ENCODE measurements at regions not wholly inside any gene's neighbourhood (a gene's known extent, or its start where the extent isn't known, plus 50 kb on each side); places are given as distances from the start of the nearest gene placed in this dataset.
"Not testable (repeated sequence)": the region's sequence is repeated elsewhere in the genome, so short reads cannot be mapped to it uniquely, and the experiment has no call there.

GRCh38 chr1:173301507-173301906, 94.4 kb upstream of the TNFSF4 start:
- no peak for TF ChIP-seq TAF1 (IDR thresholded peaks at IDR 0.05; ENCODE audit: borderline replicate concordance, low read depth, low read length)
- no peak for TF ChIP-seq POLR2A (IDR thresholded peaks at IDR 0.05; ENCODE audit: low read depth, low read length)
- TF ChIP-seq POLR2AphosphoS5 (IDR thresholded peaks at IDR 0.05; ENCODE audit: low read depth, low read length) = no peak
- FAIRE-seq = no peak
- no peak for DNase-seq (ENCODE audit: insufficient read length)

- no peak for DNase-seq (ENCODE audit: insufficient read length)
- no peak for FAIRE-seq
- TF ChIP-seq POLR2A (IDR thresholded peaks at IDR 0.05; ENCODE audit: low read depth, low read length) (no peak), TAF1 (IDR thresholded peaks at IDR 0.05; ENCODE audit: borderline replicate concordance, low read depth, low read length) (no peak), POLR2AphosphoS5 (IDR thresholded peaks at IDR 0.05; ENCODE audit: low read depth, low read length) (no peak)
Measured at GRCh38 chr1:173302366-173302765, 95.2 kb upstream of the TNFSF4 start.

- no peak for FAIRE-seq
- TF ChIP-seq POLR2AphosphoS5 (IDR thresholded peaks at IDR 0.05; ENCODE audit: low read depth, low read length) (no peak), TAF1 (IDR thresholded peaks at IDR 0.05; ENCODE audit: borderline replicate concordance, low read depth, low read length) (no peak), POLR2A (IDR thresholded peaks at IDR 0.05; ENCODE audit: low read depth, low read length) (no peak)
- DNase-seq (ENCODE audit: insufficient read length) = no peak
Measured at GRCh38 chr1:173302890-173303829, 96.0 kb upstream of the TNFSF4 start.

- FAIRE-seq (no peak), DNase-seq (ENCODE audit: insufficient read length) (no peak)
Measured at GRCh38 chr1:173303984-173304383, 96.9 kb upstream of the TNFSF4 start.

GRCh38 chr1:173304529-173305227, 97.5 kb upstream of the TNFSF4 start:
- DNase-seq (ENCODE audit: insufficient read length) (no peak), FAIRE-seq (no peak)
- no peak for TF ChIP-seq POLR2A (IDR thresholded peaks at IDR 0.05; ENCODE audit: low read depth, low read length)
- TF ChIP-seq TAF1 (IDR thresholded peaks at IDR 0.05; ENCODE audit: borderline replicate concordance, low read depth, low read length) = no peak
- TF ChIP-seq POLR2AphosphoS5 (IDR thresholded peaks at IDR 0.05; ENCODE audit: low read depth, low read length) = no peak

More at GRCh38 chr1:173303984-173304383, 96.9 kb upstream of the TNFSF4 start:
- no peak for TF ChIP-seq TAF1 (IDR thresholded peaks at IDR 0.05; ENCODE audit: borderline replicate concordance, low read depth, low read length)
- TF ChIP-seq POLR2AphosphoS5 (IDR thresholded peaks at IDR 0.05; ENCODE audit: low read depth, low read length) = no peak
- TF ChIP-seq POLR2A (IDR thresholded peaks at IDR 0.05; ENCODE audit: low read depth, low read length) = no peak

GRCh38 chr1:173307845-173308244, 100.7 kb upstream of the TNFSF4 start:
- TF ChIP-seq TAF1 (IDR thresholded peaks at IDR 0.05; ENCODE audit: borderline replicate concordance, low read depth, low read length) (no peak), POLR2A (IDR thresholded peaks at IDR 0.05; ENCODE audit: low read depth, low read length) (no peak), POLR2AphosphoS5 (IDR thresholded peaks at IDR 0.05; ENCODE audit: low read depth, low read length) (no peak)
- no peak for DNase-seq (ENCODE audit: insufficient read length)
- no peak for FAIRE-seq

GRCh38 chr1:173314656-173315055, 107.5 kb upstream of the TNFSF4 start:
- FAIRE-seq = no peak
- TF ChIP-seq POLR2AphosphoS5 (IDR thresholded peaks at IDR 0.05; ENCODE audit: low read depth, low read length) (no peak), TAF1 (IDR thresholded peaks at IDR 0.05; ENCODE audit: borderline replicate concordance, low read depth, low read length) (no peak), POLR2A (IDR thresholded peaks at IDR 0.05; ENCODE audit: low read depth, low read length) (no peak)
- DNase-seq (ENCODE audit: insufficient read length) = no peak

- DNase-seq (ENCODE audit: insufficient read length) = no peak
- no peak for TF ChIP-seq POLR2A (IDR thresholded peaks at IDR 0.05; ENCODE audit: low read depth, low read length)
- no peak for TF ChIP-seq POLR2AphosphoS5 (IDR thresholded peaks at IDR 0.05; ENCODE audit: low read depth, low read length)
- no peak for TF ChIP-seq TAF1 (IDR thresholded peaks at IDR 0.05; ENCODE audit: borderline replicate concordance, low read depth, low read length)
- no peak for FAIRE-seq
Measured at GRCh38 chr1:173315296-173315695, 108.2 kb upstream of the TNFSF4 start.

GRCh38 chr1:173318788-173319187, 111.7 kb upstream of the TNFSF4 start:
- FAIRE-seq (no peak), DNase-seq (ENCODE audit: insufficient read length) (no peak)
- TF ChIP-seq POLR2AphosphoS5 (IDR thresholded peaks at IDR 0.05; ENCODE audit: low read depth, low read length) (no peak), POLR2A (IDR thresholded peaks at IDR 0.05; ENCODE audit: low read depth, low read length) (no peak), TAF1 (IDR thresholded peaks at IDR 0.05; ENCODE audit: borderline replicate concordance, low read depth, low read length) (no peak)

- FAIRE-seq = not testable (repeated sequence)
Measured at GRCh38 chr1:173324352-173324751, 117.2 kb upstream of the TNFSF4 start.

GRCh38 chr1:173327987-173328386, 120.9 kb upstream of the TNFSF4 start:
- not testable (repeated sequence) for FAIRE-seq; DNase-seq (ENCODE audit: insufficient read length)

More at GRCh38 chr1:173324352-173324751, 117.2 kb upstream of the TNFSF4 start:
- DNase-seq (ENCODE audit: insufficient read length) = not testable (repeated sequence)

GRCh38 chr1:173328961-173329360, 121.8 kb upstream of the TNFSF4 start:
- TF ChIP-seq POLR2AphosphoS5 (IDR thresholded peaks at IDR 0.05; ENCODE audit: low read depth, low read length) (no peak), TAF1 (IDR thresholded peaks at IDR 0.05; ENCODE audit: borderline replicate concordance, low read depth, low read length) (no peak), POLR2A (IDR thresholded peaks at IDR 0.05; ENCODE audit: low read depth, low read length) (no peak)
- FAIRE-seq = no peak
- DNase-seq (ENCODE audit: insufficient read length) = no peak

All from GM12892 (cell line).